ENCODE measurements at regions not wholly inside any gene's neighbourhood (a gene's known extent, or its start where the extent isn't known, plus 50 kb on each side); places are given as distances from the start of the nearest gene placed in this dataset.

DNA sequence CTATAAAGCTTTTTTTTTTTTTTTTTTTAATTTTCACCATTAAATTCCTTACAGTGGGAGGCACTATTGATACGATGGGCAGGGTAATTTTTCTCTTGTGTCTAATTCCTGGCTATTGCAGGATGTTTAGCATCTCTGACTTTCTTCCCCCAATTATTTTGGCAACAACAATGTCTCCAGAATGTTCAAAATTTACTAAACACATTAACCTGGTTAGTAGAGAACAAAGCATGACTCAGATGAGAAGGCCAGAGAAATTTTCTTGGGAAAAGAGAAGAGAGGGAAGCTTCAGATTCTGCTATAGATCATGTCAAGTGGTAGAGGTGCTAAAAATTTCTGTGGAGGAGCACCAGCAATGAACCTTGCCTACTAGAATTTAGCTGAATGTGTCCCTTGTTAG, 171.5 kb upstream of the PRICKLE1 start:
- DNase-seq (ENCODE audit: low spot score): no peak

DNA sequence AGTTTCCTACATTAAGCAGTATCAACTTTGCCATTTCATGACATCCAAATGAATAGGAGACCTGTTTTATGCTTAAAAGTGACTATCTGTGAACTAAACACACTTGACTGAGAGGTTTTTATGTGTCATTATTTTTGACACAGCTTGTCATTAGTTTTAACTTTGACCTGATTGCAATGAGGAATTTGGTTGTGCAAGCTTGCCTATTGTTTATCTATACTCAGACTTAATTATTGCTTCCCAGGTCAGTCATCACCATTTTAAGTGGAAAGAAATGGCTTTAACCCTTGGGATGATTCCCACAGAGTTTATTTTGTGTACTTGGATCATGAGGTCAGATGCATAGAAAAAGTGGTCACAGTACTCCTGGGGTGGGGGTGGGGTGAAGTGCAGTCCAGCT, 171.0 kb upstream of the PRICKLE1 start:
- DNase-seq (ENCODE audit: low spot score): no peak

DNA sequence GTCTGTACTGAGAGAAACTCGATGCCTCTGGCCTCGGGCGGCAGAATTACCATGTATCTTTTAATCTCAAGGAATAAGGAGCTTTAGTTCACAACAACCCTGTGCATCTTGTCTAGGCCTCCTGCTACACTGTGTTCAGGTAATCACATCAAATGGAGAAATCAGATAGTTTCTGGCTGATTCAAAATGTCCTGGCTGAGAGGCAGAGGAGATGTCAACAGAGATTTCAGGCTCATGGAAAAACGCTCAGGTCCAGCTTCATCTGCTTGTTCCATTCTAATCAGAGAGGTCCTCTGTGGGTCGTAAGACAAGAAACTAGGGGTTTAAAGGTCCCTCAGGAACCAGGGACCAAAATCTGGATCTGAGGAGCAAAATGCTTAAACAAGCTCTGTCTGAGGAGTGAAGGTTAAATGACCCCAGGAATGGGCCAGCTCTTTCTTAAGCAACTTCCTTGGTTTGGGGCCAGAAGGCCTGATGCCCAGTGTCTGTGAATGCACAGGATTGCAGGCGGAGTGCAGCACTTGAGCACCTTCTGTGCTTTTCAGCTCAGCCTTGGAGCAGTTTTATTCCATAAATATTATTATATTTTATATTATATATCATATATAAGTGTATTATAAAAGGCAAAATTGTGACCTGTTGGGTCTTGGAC, 170.2 kb upstream of the PRICKLE1 start:
- no peak for DNase-seq (ENCODE audit: low spot score)

DNA sequence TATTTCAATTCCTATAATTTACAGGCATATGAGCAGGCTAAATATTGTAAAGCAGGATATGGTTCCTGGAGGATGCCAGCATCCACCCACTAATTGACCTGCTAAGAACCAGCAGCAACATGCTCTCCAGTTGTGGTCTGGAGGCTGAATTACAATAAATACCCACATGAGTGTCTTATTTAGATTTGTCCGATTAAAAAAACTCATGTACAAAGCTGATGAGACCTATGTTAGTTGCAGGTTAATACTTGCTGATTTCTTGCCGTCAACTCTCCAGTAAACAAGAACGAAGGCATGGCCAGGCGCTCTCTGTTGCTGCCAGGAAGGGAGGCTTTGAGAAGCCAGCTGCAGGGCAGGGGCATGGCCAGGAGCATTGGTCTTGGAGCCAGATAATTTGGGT, 169.3 kb upstream of the PRICKLE1 start:
- DNase-seq (ENCODE audit: low spot score): no peak

DNA sequence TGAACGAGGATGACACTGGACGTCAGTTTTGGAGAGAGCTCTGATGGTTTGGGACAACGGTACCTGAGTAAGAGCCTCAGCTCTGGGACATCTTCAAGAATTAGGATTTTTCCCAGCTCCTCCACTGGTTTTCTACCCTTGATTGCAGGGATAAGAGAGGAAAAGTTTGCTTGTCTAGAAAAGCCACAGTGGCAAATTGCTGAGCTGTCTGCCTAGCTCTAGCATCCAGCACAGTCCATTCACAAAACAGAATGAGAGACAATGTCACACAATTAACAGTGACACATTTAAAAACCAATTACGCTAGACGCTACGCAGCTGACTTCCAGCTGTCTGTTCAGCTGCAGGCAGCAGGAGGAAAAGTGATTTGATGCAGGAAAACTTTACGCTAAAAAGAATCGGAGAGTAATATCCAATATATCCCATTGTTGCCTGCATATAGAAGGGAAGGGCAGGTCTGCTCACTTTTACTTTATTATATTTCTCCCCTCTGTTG, 168.1 kb upstream of the PRICKLE1 start:
- DNase-seq (ENCODE audit: low spot score): no peak

DNA sequence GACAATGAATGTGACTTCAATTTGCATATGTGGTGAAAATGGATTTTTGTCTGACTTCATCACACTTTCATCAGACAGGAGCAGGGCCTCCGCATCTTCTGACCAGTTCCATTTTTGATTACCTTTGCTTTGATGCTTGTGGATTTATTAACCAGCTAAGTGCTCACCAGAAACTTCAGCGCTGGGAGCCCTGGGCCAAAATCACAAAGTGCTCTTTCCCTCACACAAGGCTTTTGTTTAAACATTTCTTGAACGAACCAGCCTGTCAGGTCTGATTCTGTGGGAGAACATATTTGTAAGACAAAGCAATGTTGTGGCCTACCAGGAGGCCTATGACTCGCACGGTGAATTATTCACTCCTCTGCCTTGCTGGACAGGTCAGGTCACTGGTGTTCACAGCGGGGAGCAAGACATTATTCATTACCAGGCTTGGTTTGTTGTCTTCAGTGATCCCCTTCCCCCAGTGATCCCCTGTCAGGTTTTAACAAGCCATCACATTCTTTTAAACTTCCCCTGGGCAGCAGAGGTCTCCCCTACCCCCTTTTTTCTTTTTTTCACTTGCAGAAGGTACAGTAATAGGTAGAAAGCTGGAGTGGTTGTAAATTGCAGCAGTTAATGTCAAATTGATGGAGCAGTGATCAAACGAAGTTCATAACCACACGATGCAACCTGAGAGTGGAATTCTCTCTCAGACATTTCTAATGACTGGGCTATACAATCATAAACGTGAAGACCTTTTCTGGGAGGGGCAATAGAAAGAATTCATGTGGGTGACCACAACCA, 167.5 kb upstream of the PRICKLE1 start:
- no peak for DNase-seq (ENCODE audit: low spot score)

DNA sequence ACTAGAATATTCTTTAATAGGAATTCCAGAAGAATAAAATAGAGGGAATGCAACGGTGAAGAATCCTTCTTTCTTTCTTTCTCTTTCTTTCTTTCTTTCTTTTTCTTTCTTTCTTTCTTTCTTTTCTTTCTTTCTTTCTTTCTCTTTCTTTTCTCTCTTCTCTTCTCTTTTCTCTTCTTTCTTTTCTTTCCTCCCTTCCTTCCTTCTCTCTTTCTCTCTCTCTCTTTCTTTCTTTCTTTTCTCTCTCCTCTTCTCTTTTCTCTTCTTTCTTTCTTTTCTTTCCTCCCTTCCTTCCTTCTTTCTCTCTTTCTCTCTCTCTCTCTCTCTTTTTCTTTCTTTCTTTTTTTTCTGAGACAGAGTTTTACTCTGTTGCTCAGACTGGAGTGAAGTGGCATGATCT, 160.8 kb upstream of the PRICKLE1 start:
- DNase-seq (ENCODE audit: low spot score): no peak

DNA sequence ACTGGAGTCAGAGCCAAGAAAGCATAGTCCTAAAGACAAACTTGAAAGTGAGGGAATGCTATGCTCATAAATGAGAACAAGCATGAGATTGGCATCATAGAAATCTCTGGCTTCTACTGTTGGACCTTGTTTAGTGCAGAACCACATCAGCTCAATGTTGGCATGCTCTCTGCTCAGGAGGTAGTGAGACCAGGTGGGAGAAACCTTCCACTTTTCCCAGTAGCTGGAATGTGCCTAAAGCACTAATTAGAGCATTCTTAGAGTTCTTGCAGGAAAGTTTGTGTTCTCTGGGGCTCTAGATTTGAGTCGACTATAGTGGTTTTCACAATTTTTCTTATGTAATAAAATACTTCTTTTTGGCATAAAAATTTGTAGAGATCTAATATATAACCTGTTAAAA, 159.7 kb upstream of the PRICKLE1 start:
- DNase-seq (ENCODE audit: low spot score): no peak

DNA sequence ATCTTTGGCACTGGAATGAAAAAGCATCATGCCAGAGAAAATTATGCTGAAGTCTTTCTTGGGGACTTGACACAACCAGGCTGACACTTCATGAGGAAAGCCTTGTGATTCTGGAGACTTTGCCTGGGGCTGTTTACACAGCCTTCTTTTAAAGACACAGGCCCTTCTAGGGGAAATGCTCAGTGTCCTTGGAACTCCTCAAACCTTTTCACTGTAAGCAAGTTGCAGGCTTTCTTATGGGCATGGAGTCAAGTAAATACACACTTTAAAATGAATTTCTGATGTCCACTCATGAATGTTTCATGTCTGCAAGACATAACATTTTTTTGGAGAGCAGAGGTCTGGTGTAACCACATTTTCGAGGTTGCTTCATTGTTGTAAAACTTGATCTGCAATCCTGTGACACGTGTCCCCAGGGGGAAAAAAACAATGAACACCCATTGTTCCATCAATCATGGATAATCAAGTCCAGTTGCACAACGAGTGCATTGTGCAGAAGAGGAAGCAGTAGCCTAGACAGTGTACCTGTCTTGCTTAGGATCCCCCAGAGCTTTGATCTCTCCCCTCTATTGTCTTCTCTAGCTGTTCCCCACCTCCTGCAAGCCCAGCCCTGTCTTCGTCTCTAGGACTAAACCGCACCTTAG, 155.1 kb upstream of the PRICKLE1 start:
- no peak for DNase-seq (ENCODE audit: low spot score)

DNA sequence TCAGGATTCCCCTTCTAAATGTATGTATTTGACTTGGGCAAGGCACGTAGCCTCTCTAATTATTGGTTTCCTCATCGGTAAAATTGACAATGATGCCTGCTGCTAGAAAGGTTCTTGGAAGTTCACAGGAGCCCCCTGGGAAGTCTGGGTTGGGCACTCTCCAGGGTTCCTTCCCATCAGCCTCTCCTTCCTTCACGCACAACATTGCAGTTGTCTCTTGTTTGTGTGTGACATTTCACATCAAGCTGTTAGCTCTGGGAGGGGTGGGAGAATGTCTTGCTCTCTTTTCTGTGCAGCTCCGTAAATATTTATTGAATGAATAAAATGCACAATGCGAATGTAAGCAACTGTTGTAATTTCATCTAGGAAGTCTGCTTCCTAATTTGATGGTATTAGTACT, 153.2 kb upstream of the PRICKLE1 start:
- DNase-seq (ENCODE audit: low spot score): no peak

DNA sequence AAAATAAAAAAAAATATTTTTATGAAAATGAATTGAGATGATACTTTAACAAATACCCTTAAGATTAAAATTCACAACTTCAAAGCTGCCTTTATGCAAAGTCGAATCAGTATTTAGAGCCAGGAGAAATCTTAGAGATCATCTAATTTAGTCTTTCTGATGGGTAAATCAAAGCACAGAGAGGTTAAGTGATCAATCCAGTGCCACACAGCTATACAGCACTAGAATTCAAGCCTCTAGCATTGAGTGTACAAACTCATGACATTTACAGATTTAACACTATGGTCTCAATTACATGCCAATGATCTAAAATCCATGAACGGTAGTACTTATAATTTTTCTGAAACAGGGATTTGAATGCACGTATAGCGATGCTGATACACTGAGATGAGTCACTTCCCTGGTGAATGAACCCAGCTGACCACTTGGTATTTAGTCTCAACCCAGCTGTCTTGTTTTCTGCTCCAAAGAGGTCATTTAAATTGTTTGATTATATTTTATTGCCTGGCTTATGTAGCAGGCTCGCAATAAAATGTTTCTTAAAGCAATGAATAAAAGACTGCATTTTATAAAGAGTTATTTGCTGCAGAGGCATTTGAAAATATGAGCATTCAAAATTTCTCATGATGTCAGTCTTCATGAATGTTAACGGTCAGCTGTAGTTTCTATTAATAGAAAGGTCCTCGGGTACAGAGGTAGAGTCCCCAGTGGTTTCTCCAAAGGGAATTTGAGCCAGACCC, 152.4 kb upstream of the PRICKLE1 start:
- DNase-seq (ENCODE audit: low spot score): no peak

DNA sequence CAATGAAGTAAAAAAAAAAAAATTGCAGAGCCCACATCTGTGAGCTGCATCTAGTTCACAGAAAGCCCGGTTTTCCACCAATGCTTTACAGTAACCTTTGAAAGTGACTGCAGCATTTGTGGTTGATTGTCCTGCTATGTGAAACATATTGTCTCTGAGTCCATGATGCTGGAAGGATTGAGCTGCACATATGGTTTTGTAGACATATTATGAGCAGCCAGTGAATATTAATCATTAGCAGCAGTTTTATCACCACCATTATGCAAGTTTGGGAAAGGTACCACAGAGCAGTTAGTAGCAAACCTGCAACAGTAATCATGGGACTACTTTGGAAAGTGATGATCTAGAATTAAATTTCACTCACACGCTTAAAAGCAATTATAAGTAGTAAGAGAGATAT, 151.5 kb upstream of the PRICKLE1 start:
- DNase-seq (ENCODE audit: low spot score): no peak

DNA sequence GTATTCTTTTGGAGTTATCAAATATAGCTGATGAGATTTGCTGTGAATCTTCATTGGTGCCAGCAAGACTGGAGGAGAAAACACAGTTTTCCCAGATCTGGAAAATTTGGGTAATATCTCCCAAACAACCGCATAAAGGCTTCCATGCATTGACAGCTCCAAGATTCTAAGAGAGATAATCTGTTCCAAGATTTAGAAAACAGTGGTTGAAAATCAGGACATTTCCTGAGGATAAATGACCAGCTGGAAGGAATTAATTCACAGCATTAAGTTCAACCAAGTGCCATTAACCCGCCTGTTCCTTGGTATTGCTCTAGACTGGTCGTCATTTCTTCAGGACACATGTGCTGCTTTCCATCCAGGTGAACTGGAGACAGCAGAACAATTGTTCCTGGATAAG, 147.9 kb upstream of the PRICKLE1 start:
- DNase-seq (ENCODE audit: low spot score): no peak

DNA sequence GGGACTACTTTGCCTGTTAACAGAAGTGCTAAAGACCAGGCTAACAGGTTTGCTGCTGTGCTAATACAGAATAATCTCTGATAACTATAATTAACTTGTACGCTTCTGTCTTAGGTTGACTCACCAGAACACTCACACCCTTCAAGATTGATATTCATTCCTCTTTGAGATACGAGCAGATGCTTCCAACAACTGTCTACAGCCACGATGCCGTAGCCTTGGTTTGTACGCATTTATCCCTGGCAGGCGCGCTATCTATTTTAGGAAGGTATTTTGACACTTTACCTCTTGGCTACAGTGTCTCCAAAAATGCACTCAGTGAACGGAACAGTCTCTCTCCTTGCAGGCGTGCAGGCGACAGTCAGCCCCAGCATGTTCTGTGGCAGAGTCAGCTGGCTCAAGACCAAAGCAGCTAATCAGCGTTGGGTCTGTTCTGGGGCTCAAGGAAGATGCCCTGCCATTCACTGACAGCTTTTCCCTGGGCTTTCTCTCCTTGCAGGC, 146.4 kb upstream of the PRICKLE1 start:
- DNase-seq (ENCODE audit: low spot score): no peak

DNA sequence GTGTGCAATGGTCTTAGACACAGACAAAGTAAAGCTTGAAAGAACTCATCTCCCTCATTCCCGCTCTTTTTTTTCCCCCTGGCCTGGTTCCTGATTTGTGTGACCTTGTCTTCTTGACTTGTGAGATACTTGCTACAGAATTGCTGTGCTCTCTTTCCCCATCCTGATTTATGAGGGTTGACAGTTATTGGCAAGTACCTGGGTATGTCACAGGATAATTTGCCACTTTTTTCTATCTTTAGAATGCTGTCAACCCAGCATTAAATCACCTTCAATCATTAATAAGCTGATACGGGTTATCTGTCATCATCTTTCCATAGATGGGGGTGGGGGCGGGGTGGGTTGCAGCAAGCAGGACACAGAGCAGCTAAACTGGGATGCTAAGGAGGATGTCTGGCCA, 144.4 kb upstream of the PRICKLE1 start:
- DNase-seq (ENCODE audit: low spot score): no peak

DNA sequence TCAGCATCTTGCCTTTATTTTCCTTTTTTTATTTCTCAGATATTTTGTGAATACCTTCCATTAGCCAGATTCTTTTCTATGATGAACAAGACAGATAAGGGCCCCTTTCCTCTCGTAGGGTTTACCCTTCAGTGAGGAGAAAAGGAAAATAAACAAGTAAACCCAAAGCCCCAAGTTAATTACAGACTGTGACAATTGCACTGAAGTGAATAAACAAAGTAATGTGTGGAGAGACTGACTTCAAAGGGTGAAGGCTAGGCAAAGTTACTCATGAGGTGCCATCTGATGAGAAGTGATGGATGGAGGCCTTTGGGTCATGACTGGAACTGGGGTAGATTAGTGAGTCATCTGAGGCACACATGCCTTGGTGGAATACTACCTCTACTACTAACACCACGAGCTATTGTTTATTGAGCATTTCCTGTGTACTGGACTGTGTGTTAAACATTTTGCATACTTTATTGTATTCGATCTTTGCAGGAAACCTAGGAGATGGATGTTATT, 143.4 kb upstream of the PRICKLE1 start:
- no peak for DNase-seq (ENCODE audit: low spot score)

DNA sequence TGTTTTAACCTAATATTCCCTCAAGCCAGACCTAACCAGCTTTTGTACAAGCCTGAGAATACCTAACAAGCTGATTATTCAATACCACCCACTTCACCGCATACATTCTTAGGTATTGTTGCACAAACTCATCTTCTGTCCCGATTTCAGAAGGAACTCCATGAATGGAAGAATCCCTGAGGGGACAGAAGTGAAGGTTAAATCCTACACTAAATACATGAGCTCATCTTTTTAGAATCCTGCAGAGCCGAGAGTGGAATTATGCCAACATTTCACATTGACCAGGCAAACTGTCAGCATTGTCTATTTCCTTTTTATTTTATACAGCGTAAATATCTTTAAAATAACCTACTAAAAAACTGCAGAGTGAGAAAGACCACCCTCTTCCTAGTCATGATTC, 140.7 kb upstream of the PRICKLE1 start:
- DNase-seq (ENCODE audit: low spot score): no peak

DNA sequence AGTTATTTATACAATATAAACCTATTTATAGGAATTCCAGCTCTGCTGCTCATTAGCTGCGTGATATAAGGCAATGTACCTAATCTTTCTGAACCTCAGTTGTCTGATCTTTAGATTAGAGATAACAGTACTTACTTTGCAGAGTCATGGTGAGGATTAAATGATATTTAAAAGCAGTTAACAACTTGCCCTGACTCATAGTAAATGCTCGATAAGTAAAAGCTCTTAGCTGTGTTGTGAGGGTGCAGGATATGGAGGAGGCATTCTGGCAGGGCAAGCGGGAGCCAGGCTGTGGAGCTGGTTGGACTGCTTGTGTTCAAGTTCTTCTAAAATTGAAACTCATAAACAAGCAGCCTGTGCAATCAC, 140.0 kb upstream of the PRICKLE1 start:
- DNase-seq (ENCODE audit: low spot score): no peak

DNA sequence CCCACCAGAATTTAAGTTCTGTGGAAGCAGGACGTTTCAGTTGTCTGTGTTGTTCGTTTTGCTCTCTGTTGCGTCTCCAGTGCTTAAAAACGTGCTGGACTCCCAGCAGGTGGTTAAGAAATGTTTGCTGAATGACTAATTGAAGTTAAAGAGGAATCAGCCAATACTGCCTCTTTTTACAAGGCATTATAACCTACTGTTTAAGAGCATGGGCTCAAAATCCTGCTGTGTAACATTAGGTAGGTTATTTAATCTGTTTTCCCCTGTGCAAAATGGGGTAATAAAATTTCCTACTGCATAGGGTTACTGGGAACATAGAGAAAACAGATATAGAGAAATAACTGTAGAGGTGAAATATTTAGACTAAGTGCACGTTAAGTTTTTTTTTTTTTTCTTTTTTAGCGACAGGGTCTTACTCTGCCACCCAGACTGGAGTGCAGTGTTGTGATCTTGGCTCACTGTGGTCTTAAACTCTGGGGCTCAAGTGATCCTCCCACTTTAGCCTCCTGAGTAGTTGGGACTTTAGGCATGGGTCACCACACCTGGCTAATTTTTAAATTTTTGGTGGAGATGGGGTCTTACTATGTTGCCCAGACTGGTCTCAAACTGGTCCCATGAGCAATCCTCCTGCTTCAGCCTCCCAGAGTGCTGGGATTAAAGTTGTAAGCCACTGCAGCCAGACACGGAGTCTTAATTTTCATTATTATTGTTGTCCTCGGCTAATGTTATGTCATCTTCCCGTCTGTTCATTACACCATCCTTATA, 139.4 kb upstream of the PRICKLE1 start:
- DNase-seq (ENCODE audit: low spot score): no peak

DNA sequence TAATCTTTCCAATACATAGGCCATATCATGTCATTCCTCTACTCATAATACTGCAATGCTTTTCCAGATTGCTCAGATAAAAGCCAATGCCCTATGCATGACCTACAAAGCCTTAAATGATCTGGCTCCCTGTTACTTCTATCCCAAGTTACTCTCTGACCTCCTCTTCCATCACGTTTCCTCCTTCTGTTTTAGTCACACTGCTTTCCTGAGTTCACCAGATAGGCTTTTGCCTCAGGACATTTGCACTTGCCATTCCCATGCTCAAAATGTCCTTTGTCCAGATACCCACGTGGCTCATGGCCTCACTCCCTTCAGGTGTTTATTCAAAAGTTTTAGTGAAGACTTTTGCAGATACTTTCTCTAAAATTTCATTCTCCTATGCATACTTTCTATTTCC, 138.7 kb upstream of the PRICKLE1 start:
- no peak for DNase-seq (ENCODE audit: low spot score)

DNA sequence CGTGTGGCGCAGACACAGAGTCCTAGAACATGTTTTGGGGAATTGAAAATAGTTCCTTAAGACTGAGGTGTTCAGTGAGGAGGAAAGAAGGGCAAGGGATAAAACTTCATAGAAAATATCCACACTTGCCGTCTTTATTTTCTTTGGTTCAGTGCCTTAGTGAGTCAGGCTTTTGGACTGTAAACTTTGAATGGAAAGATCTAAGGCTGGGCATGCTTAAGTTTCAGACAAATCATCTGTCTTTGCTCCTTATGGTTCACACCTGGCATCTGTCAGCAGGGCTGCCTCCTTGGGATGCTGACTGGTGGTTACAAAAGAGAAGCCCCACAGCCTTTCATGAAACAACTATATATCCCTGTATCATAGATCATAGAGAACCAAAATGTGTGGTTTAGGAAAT, 136.3 kb upstream of the PRICKLE1 start:
- no peak for DNase-seq (ENCODE audit: low spot score)
